Heart left ventricle (tissue), 13 donors: ENCODE measurements at regions not wholly inside any gene's neighbourhood (a gene's known extent, or its start where the extent isn't known, plus 50 kb on each side); places are given as distances from the start of the nearest gene placed in this dataset.

Experiments used
- POLR2A ChIP-seq, 2 donors: fragments of 450-650 bp; IDR thresholded peaks; one replicate each; pipeline ENCODE4 v1.6.1; 2017; ENCODE audit warnings: antibody characterized with exemption in 2 of 2, mild to moderate bottlenecking in 2 of 2, moderate library complexity in 2 of 2
- TF ChIP-seq, protein P1 (sequence below), 12 donors: fragments of 200-600 bp; sonication (generic) in 4 of 12; IDR thresholded peaks; one replicate each; pipeline versions ENCODE4 v1.5.0 to v1.8.0; 2018 to 2022; ENCODE audit warnings: antibody characterized with exemption in 12 of 12, mild to moderate bottlenecking in 5 of 12
- donor health status: ischemic (EF 13 %, LVEDD 7.1; RV severe dilation, severe dysfunction).
- donor health status: DM: no; HTN: yes; CAD: no.
- donor health status: DM: no; HTN: no; CAD: no.
- donor health status: ischemic (EF 25% LVEDD 6.9; RV normal size, moderate dysfunction).
- donor health status: ischemic (EF 25% LVEDD 5.7; RV mildly dilated, moderate dysfunction).
- donor health status: ischemic (EF 35%, LVEDD 5.7; RV mildly dilated, moderate dysfunction).
- donor health status: nonischemic (EF 11% LVEDD 7.7; RV severe dilation, severe dysfunction).
- donor health status: DM: yes; HTN: yes; CAD: no.
- donor health status: PGD.
- donor health status: ischemic (EF 29% LVEDD 5.4; RV normal size, mild dysfunction).
- donor health status: nonischemic (EF 23%, LVEDD 6.1; RV moderate dilation, normal function).

DNA sequence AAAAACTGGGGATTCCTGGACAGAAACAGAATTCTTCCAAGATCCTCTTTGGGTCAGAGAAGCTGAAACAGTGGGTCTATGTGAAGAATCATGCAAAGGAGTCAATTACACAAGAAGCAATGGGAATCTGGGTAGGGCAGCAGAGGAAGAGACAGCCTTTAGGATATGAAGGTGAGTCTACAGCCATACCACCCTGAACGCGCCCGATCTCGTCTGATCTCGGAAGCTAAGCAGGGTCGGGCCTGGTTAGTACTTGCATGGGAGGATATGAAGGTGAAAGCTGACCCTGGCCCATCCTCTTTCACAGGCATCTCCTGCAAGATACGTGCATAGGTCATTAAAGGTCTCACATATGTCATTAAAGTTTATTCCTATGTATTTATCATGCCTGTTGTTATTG is 1080.9 kb upstream of the FANCL start:
- TF ChIP-seq, protein P1, sequence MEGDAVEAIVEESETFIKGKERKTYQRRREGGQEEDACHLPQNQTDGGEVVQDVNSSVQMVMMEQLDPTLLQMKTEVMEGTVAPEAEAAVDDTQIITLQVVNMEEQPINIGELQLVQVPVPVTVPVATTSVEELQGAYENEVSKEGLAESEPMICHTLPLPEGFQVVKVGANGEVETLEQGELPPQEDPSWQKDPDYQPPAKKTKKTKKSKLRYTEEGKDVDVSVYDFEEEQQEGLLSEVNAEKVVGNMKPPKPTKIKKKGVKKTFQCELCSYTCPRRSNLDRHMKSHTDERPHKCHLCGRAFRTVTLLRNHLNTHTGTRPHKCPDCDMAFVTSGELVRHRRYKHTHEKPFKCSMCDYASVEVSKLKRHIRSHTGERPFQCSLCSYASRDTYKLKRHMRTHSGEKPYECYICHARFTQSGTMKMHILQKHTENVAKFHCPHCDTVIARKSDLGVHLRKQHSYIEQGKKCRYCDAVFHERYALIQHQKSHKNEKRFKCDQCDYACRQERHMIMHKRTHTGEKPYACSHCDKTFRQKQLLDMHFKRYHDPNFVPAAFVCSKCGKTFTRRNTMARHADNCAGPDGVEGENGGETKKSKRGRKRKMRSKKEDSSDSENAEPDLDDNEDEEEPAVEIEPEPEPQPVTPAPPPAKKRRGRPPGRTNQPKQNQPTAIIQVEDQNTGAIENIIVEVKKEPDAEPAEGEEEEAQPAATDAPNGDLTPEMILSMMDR (IDR thresholded peaks at IDR 0.05): no peak
- no peak for TF ChIP-seq POLR2A (IDR thresholded peaks at IDR 0.05)
